Uterus (tissue), 3 donors: ENCODE measurements at regions not wholly inside any gene's neighbourhood (a gene's known extent, or its start where the extent isn't known, plus 50 kb on each side); places are given as distances from the start of the nearest gene placed in this dataset.

ENCODE experiments used
- DNase-seq, 2 donors: peaks; one replicate each; pipeline ENCODE4 v3.0.0-alpha.2; 2019 to 2020
- H3K27ac ChIP-seq, 2 donors: fragments of 200-600 bp; sonication (generic); 1 replicate in 1 of 2; 2 replicates in 1 of 2; pipeline ENCODE4 v1.5.1; 2016 to 2018
- H3K27me3 ChIP-seq, 2 donors: fragments of 200-600 bp; sonication (generic); one replicate each; pipeline ENCODE4 v1.5.1; 2018 to 2019; ENCODE audit warnings: control low read depth in 1 of 2
- H3K36me3 ChIP-seq, 2 donors: fragments of 200-600 bp; sonication (generic); one replicate each; pipeline ENCODE4 v1.5.1; 2019; ENCODE audit warnings: control low read depth in 1 of 2
- H3K4me1 ChIP-seq, 2 donors: fragments of 200-600 bp; sonication (generic); one replicate each; pipeline ENCODE4 v1.5.1; 2018 to 2019; ENCODE audit warnings: control low read depth in 1 of 2
- H3K4me3 ChIP-seq, 2 donors: fragments of 200-600 bp; sonication (generic); 1 replicate in 1 of 2; 2 replicates in 1 of 2; pipeline ENCODE4 v1.5.1; 2018 to 2019; ENCODE audit warnings: mild to moderate bottlenecking in 1 of 2
- H3K9me3 ChIP-seq, 2 donors: fragments of 200-600 bp; sonication (generic); one replicate each; pipeline ENCODE4 v1.5.1; 2019; ENCODE audit warnings: control low read depth in 1 of 2
- POLR2A ChIP-seq, 2 donors: fragments of 450-650 bp; IDR thresholded peaks; one replicate each; pipeline ENCODE4 v1.6.1; 2016; ENCODE audit warnings: antibody characterized with exemption in 2 of 2, mild to moderate bottlenecking in 1 of 2, moderate library complexity in 1 of 2
- intact Hi-C: fragments of 100-400 bp; cut with DNase I; formaldehyde crosslinking; loops from one replicate; pipeline ENCODE4 v1.15.1; 2023; ENCODE audit warnings: low total_unique reads
- TF ChIP-seq, protein P1 (sequence below), 4 experiments: fragments of 200-600 bp in 2 of 4; fragments of 450-650 bp in 2 of 4; sonication (generic) in 2 of 4; IDR thresholded peaks; one replicate each; pipeline ENCODE4 v1.5.1; 2016 to 2019; ENCODE audit warnings: antibody characterized with exemption in 4 of 4, mild to moderate bottlenecking in 2 of 4, moderate library complexity in 1 of 4
- donor health status: DM: yes; HTN: yes; CAD: no.

DNA sequence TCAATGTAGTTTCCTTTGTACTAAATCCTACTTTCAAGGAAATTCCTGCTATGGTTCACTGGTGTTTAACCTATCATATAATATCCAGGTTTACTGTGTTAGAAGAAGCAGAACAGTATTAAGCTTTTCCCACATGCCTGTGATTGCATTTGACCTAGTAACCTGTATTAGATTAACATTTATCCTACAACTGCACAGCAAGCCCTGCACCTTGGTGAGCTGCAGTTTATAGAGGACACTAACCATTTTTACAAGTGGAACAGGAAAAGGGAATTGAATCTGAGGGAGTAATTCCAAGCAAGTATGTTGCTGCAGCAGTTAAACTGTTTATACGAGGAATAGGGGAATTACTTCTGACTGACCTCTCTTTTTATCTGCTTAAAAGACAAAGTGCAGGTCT is 328.6 kb downstream of the ETAA1 start:
- Histone ChIP-seq H3K27me3 (no peaks in the 10 kb centered on the region), H3K9me3 (no peaks in the 10 kb centered on the region), H3K4me3 (no peak overlapping the region), H3K27ac (no peak overlapping the region), H3K4me1 (no peaks in the 10 kb centered on the region), H3K36me3 (no peaks in the 10 kb centered on the region)
- no peak for DNase-seq
- intact Hi-C loops: no loop called here
- TF ChIP-seq POLR2A (IDR thresholded peaks at IDR 0.05): no peak
- TF ChIP-seq, protein P1, sequence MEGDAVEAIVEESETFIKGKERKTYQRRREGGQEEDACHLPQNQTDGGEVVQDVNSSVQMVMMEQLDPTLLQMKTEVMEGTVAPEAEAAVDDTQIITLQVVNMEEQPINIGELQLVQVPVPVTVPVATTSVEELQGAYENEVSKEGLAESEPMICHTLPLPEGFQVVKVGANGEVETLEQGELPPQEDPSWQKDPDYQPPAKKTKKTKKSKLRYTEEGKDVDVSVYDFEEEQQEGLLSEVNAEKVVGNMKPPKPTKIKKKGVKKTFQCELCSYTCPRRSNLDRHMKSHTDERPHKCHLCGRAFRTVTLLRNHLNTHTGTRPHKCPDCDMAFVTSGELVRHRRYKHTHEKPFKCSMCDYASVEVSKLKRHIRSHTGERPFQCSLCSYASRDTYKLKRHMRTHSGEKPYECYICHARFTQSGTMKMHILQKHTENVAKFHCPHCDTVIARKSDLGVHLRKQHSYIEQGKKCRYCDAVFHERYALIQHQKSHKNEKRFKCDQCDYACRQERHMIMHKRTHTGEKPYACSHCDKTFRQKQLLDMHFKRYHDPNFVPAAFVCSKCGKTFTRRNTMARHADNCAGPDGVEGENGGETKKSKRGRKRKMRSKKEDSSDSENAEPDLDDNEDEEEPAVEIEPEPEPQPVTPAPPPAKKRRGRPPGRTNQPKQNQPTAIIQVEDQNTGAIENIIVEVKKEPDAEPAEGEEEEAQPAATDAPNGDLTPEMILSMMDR (IDR thresholded peaks at IDR 0.05): no peak

DNA sequence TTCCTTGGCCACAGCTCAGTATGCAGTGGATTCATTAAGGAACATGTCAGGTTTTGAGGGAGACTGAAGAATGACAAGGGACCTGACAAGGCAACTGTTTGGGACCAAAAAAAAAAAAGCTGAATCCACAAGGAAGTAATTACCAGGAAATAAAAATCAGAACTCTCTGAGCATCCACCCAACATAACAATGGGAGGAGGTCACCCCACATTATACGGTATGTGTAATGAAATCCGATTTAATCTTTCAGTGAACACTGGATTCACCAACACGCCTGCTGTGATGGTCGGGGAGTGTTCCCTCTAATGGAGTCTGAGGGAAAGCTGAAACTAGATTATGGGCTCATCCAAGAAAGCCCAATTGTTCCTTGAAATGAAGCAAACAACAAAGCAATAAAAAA is 329.3 kb downstream of the ETAA1 start:
- TF ChIP-seq POLR2A (IDR thresholded peaks at IDR 0.05): no peak
- TF ChIP-seq, protein P1 (IDR thresholded peaks at IDR 0.05): no peak
- intact Hi-C loops: no loop called here
- no peaks in the 10 kb centered on the region for H3K4me1 ChIP-seq
- no peaks in the 10 kb centered on the region for H3K9me3 ChIP-seq
- no peaks in the 10 kb centered on the region for H3K27me3 ChIP-seq
- no peak overlapping the region for H3K27ac ChIP-seq
- no peak for DNase-seq
- H3K36me3 ChIP-seq: no peaks in the 10 kb centered on the region
- H3K4me3 ChIP-seq: no peak overlapping the region

DNA sequence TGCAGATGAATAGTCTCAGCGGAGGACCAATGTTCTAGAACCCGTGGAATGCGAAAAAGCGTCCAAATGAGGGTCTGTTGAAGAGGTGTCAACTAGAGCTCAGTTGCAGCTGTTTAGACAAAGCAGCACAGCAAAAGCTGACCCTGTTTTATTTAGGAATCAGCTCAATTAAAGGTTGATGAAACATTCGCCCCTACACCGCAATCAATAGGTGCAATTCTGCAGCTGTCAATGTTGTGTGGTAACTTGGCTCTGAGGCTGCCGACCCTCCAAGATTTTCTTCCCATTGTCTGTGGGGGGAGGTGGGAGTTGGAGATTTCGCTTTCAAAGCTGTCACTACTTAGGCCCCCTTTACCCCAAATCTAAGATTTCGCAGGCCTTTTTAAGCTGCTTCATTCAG is 330.0 kb downstream of the ETAA1 start:
- Histone ChIP-seq H3K27me3 (no peaks in the 10 kb centered on the region), H3K36me3 (no peaks in the 10 kb centered on the region), H3K9me3 (no peaks in the 10 kb centered on the region), H3K4me1 (no peaks in the 10 kb centered on the region), H3K4me3 (no peak overlapping the region), H3K27ac (no peak overlapping the region)
- TF ChIP-seq, protein P1 (IDR thresholded peaks at IDR 0.05): no peak
- no peak for TF ChIP-seq POLR2A (IDR thresholded peaks at IDR 0.05)
- intact Hi-C loops: no loop called here
- no peak for DNase-seq

DNA sequence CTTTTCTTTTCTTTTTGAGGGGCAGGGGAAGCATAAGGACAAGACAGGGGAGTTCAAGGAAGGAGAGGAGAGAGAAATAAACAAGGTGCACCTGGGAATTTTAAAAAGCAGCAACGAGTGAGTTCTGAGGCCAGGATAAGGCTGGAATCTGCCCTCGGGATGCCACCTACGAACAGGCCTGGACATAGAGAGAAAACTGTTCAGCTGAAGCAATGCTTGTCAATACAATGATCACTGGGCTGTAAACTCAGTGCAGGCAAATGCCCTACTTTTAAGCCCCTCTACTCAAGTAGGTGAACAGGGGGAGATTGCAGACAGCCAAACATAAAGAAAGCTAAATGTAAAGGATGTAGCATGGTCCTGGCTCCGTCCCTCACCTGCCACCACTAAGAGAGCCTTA is 330.5 kb downstream of the ETAA1 start:
- intact Hi-C loops: no loop called here
- no peaks in the 10 kb centered on the region for H3K27me3 ChIP-seq
- H3K4me3 ChIP-seq: no peak overlapping the region

DNA sequence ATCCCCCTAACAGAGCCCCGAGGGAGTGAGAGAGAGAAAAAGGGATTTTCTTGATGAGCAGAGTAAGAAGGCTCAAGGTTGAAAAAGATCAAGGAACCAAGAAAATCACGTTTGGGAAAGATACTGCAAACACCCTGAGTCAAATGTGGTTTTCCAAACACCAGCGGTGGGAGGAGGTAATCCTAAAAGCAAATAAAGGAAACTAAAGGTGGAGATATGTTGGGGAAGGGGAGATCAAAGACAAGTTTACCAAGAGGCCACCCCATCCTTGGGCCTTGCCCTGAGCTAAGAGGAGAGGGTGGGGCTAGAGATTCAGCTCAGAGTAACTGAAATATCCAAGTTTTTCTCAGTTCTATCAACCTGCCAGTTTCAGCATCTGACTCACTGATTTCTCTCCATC is 332.3 kb downstream of the ETAA1 start:
- intact Hi-C loops: no loop called here

More for the DNA sequence above, 330.5 kb downstream of the ETAA1 start:
- TF ChIP-seq, protein P1 (IDR thresholded peaks at IDR 0.05): no peak
- no peak for TF ChIP-seq POLR2A (IDR thresholded peaks at IDR 0.05)
- no peak overlapping the region for H3K27ac ChIP-seq
- no peak for DNase-seq
- H3K4me1 ChIP-seq: no peaks in the 10 kb centered on the region
- H3K36me3 ChIP-seq: no peaks in the 10 kb centered on the region
- no peaks in the 10 kb centered on the region for H3K9me3 ChIP-seq

More for the DNA sequence above, 332.3 kb downstream of the ETAA1 start:
- no peaks in the 10 kb centered on the region for H3K27me3 ChIP-seq
- no peak overlapping the region for H3K27ac ChIP-seq
- H3K9me3 ChIP-seq: no peaks in the 10 kb centered on the region
- H3K4me1 ChIP-seq: no peaks in the 10 kb centered on the region
- TF ChIP-seq POLR2A (IDR thresholded peaks at IDR 0.05): no peak
- TF ChIP-seq, protein P1 (IDR thresholded peaks at IDR 0.05): no peak
- DNase-seq: no peak
- H3K36me3 ChIP-seq: no peaks in the 10 kb centered on the region
- no peak overlapping the region for H3K4me3 ChIP-seq
